Lung (tissue), 11 donors: ENCODE measurements at regions not wholly inside any gene's neighbourhood (a gene's known extent, or its start where the extent isn't known, plus 50 kb on each side); places are given as distances from the start of the nearest gene placed in this dataset.

Experiments
- ATAC-seq: fragments of 200-7000 bp; cut with Tn5 transposase; one replicate; pipeline ENCODE4 v1.9.1; 2020; ENCODE audit warnings: moderate number of reproducible peaks; ENCODE audit not compliant: insufficient read depth, low FRiP score
- DNase-seq, 3 donors: peaks; one replicate each; pipeline ENCODE4 v3.0.0-alpha.2; 2013 to 2017
- H3K27ac ChIP-seq, 2 donors: one replicate each; pipeline ENCODE4 v1.5.1; 2013; ENCODE audit warnings: mild to moderate bottlenecking in 2 of 2, moderate library complexity in 2 of 2, control low read depth in 1 of 2, inconsistent platforms in 1 of 2, low read depth in 1 of 2, low read length in 1 of 2
- H3K27me3 ChIP-seq, 3 donors: one replicate each; pipeline ENCODE4 v1.5.1; 2013; ENCODE audit warnings: low read length in 2 of 3; ENCODE audit not compliant: control insufficient read depth in 3 of 3, insufficient read depth in 3 of 3
- H3K36me3 ChIP-seq, 4 donors: one replicate each; pipeline ENCODE4 v1.5.1; 2013; ENCODE audit warnings: low read length in 4 of 4, mild to moderate bottlenecking in 1 of 4, moderate library complexity in 1 of 4; ENCODE audit not compliant: control insufficient read depth in 4 of 4, insufficient read depth in 4 of 4
- H3K4me1 ChIP-seq, 5 donors: one replicate each; pipeline ENCODE4 v1.5.1; 2013; ENCODE audit warnings: low read length in 5 of 5, mild to moderate bottlenecking in 2 of 5, moderate library complexity in 1 of 5; ENCODE audit not compliant: control insufficient read depth in 5 of 5, insufficient read depth in 5 of 5
- H3K4me3 ChIP-seq: one replicate; pipeline ENCODE4 v1.5.1; 2013; ENCODE audit warnings: mild to moderate bottlenecking, control low read depth, moderate library complexity
- H3K9ac ChIP-seq, 2 donors: one replicate each; pipeline ENCODE4 v1.5.1; 2013; ENCODE audit warnings: low read length in 2 of 2, control low read depth in 1 of 2; ENCODE audit not compliant: insufficient read depth in 1 of 2
- H3K9me3 ChIP-seq, 4 donors: one replicate each; pipeline ENCODE4 v1.5.1; 2013; ENCODE audit warnings: low read length in 3 of 4, mild to moderate bottlenecking in 1 of 4, moderate library complexity in 1 of 4; ENCODE audit not compliant: control insufficient read depth in 4 of 4, insufficient read depth in 3 of 4
- WGBS, 2 donors: extraction: QIAGEN DNeasy Blood & Tissue Kit; methylation state at CpG; one replicate each; pipeline ENCODE4 v1.1.7; 2013; 5-methylcytosine and 5-hydroxymethylcytosine counted together
- TF ChIP-seq, protein P1 (sequence below): IDR thresholded peaks from 2 replicates; pipeline ENCODE4 v1.5.1; 2012; ENCODE audit warnings: mild to moderate bottlenecking; ENCODE audit errors: control extremely low read depth, extremely low read depth
- donor health status: control.
- donor health status: control.
- donor health status: Bipolar disorder and iron deficiency.
- donor health status: healthy.
- donor health status: DM: yes; HTN: yes; CAD: no.

DNA sequence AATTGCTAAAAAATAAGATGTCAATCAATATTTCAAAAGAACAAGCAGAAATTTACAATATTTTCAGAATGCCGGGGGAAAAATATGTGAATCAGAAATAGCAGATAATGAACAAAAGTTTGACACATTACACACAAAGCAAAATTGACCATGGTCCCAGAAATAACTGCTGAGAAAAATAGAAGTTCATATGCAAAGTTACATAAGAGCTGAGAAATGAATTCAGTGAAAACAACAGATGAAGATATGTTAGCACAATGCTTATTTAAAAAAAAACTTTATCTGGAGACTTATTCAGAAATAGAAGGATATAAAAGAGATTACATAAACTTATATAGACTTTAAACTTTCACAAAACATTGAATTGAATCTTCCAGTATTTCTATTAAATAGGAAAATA is 1483.7 kb upstream of the ACO1 start:
- no peaks in the 10 kb centered on the region for H3K36me3 ChIP-seq
- no peak overlapping the region for H3K27ac ChIP-seq
- ATAC-seq (no peak), DNase-seq (no peak)
- WGBS, 2 donors = 76 to 88% methylated on average over 1 of the region's 1 CpG
- H3K9ac ChIP-seq = no peak overlapping the region
- no peaks in the 10 kb centered on the region for H3K9me3 ChIP-seq
- H3K4me3 ChIP-seq = no peak overlapping the region
- peaks cover 0 to 3% (median 0%) of the 10 kb centered on the region in 5 donors for H3K4me1 ChIP-seq
- H3K27me3 ChIP-seq = no peaks in the 10 kb centered on the region
- TF ChIP-seq, protein P1, sequence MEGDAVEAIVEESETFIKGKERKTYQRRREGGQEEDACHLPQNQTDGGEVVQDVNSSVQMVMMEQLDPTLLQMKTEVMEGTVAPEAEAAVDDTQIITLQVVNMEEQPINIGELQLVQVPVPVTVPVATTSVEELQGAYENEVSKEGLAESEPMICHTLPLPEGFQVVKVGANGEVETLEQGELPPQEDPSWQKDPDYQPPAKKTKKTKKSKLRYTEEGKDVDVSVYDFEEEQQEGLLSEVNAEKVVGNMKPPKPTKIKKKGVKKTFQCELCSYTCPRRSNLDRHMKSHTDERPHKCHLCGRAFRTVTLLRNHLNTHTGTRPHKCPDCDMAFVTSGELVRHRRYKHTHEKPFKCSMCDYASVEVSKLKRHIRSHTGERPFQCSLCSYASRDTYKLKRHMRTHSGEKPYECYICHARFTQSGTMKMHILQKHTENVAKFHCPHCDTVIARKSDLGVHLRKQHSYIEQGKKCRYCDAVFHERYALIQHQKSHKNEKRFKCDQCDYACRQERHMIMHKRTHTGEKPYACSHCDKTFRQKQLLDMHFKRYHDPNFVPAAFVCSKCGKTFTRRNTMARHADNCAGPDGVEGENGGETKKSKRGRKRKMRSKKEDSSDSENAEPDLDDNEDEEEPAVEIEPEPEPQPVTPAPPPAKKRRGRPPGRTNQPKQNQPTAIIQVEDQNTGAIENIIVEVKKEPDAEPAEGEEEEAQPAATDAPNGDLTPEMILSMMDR = no peak

DNA sequence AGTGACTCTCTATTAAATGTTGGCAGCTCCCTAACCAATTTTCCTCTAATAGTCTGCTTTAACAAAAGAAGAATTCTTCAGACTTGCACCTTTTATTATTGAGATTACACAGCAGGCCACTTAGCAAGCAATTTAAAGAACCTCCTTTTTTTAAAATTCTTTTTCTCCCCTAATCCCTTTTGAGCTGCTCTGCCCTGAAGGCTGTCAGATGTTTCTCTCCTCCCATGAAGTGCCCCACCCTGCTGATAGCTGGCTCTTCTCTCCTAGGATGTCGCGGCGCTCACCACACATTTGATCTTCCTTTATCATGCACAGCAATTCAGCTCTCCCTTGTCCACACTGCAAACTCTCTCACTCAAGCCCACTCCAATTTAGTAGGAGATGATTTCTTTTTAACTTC is 1471.1 kb upstream of the ACO1 start:
- ATAC-seq = no peak
- Histone ChIP-seq H3K36me3 (no peaks in the 10 kb centered on the region), H3K4me1 (no peaks in the 10 kb centered on the region), H3K9ac (no peak overlapping the region), H3K27ac (no peak overlapping the region), H3K9me3 (no peaks in the 10 kb centered on the region), H3K27me3 (no peaks in the 10 kb centered on the region), H3K4me3 (no peak overlapping the region)
- TF ChIP-seq, protein P1 = no peak
- WGBS, 2 donors = 48 to 59% methylated on average over 3 of the region's 3 CpGs
- no peak for DNase-seq

DNA sequence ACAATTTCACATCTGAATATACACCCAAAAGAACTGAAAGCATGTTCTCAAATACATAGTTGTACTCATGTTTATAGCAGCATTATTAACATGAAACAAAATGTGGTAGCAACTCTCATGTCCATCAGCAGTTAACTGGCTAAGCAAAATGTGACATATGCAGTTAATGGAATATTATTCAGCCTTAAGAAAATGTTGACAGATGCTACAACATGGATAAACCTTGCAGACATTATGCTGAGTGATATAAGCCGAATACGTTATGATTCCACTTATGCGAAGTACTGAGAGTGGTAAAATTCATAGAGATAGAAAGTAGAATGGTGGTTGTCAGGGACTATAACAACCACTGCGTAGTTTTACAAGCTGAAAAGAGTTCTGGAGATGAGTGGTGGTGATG is 1469.0 kb upstream of the ACO1 start:
- no peaks in the 10 kb centered on the region for H3K9me3 ChIP-seq
- no peaks in the 10 kb centered on the region for H3K4me1 ChIP-seq
- H3K27me3 ChIP-seq = no peaks in the 10 kb centered on the region
- 88 to 94% methylated on average over 4 of the region's 4 CpGs for WGBS, 2 donors
- no peak overlapping the region for H3K4me3 ChIP-seq
- H3K27ac ChIP-seq = no peak overlapping the region
- H3K36me3 ChIP-seq = no peaks in the 10 kb centered on the region
- DNase-seq (no peak), ATAC-seq (no peak)
- no peak overlapping the region for H3K9ac ChIP-seq
- TF ChIP-seq, protein P1 = no peak

DNA sequence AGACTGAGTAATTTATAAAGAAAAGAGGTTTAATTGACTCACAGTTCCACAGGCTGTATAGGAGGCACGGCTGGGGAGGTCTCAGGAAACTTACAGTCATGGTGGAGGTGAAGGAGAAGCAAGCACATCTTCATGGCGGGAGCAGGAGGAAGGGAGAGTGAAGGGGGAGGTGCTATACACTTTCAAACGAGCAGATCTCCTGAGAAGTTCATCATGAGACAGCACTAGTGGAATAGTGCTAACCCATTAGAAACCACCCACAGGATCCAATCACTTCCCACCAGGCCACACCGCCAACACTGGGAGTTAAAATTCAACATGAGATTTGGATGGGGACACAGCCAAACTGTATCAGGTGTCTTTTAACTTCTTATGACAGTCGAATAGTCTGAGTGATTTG is 1459.3 kb upstream of the ACO1 start:
- TF ChIP-seq, protein P1 = no peak
- ATAC-seq = no peak
- WGBS, 2 donors = 63 to 73% methylated on average over 5 of the region's 5 CpGs

More for the DNA sequence above, 1459.3 kb upstream of the ACO1 start:
- H3K36me3 ChIP-seq = no peaks in the 10 kb centered on the region
- no peaks in the 10 kb centered on the region for H3K27me3 ChIP-seq
- no peaks in the 10 kb centered on the region for H3K9me3 ChIP-seq
- no peak for DNase-seq
- no peaks in the 10 kb centered on the region for H3K4me1 ChIP-seq
- no peak overlapping the region for H3K9ac ChIP-seq
- no peak overlapping the region for H3K4me3 ChIP-seq
- H3K27ac ChIP-seq = no peak overlapping the region
